ENCODE measurements at regions not wholly inside any gene's neighbourhood (a gene's known extent, or its start where the extent isn't known, plus 50 kb on each side); places are given as distances from the start of the nearest gene placed in this dataset.

DNA sequence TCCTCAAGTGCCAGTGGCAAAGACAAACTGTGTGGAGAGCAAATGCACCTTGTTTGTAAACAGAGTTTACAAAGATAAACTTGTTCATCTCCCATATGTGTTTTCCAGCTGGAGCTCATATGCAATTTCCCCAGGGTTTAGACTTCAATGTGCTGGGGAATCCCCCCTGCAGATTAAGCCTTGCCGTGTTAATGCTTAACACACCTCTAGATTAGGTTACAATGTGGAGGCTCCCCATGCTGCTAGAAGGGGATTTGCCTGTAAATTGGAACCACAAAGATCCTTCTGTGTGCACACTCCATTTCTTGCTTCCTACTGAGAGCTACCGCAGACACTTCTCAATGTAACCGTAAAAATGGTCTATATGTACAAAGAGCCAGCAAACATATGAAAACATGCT is 263.1 kb downstream of the TBX18 start:
- TF ChIP-seq, protein P1, sequence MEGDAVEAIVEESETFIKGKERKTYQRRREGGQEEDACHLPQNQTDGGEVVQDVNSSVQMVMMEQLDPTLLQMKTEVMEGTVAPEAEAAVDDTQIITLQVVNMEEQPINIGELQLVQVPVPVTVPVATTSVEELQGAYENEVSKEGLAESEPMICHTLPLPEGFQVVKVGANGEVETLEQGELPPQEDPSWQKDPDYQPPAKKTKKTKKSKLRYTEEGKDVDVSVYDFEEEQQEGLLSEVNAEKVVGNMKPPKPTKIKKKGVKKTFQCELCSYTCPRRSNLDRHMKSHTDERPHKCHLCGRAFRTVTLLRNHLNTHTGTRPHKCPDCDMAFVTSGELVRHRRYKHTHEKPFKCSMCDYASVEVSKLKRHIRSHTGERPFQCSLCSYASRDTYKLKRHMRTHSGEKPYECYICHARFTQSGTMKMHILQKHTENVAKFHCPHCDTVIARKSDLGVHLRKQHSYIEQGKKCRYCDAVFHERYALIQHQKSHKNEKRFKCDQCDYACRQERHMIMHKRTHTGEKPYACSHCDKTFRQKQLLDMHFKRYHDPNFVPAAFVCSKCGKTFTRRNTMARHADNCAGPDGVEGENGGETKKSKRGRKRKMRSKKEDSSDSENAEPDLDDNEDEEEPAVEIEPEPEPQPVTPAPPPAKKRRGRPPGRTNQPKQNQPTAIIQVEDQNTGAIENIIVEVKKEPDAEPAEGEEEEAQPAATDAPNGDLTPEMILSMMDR (IDR thresholded peaks at IDR 0.05): no peak
- TF ChIP-seq, protein P2, sequence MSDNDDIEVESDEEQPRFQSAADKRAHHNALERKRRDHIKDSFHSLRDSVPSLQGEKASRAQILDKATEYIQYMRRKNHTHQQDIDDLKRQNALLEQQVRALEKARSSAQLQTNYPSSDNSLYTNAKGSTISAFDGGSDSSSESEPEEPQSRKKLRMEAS (IDR thresholded peaks at IDR 0.05; ENCODE audit: low read depth): no peak
- TF ChIP-seq RFX5 (IDR thresholded peaks at IDR 0.05; ENCODE audit: low read length) (no peak), FOXJ3 (CRISPR knock-in tag; IDR thresholded peaks at IDR 0.05) (no peak), RCOR1 (IDR thresholded peaks at IDR 0.05; ENCODE audit: low read length) (no peak), TEAD4 (IDR thresholded peaks at IDR 0.05; ENCODE audit: borderline replicate concordance, insufficient read depth) (no peak), POLR2AphosphoS5 (IDR thresholded peaks at IDR 0.05; ENCODE audit: low read depth, low read length) (no peak), YY1 (IDR thresholded peaks at IDR 0.05; ENCODE audit: low read depth) (no peak), GATA2 (CRISPR knock-in tag; IDR thresholded peaks at IDR 0.05) (no peak)
- TF ChIP-seq, protein P3, sequence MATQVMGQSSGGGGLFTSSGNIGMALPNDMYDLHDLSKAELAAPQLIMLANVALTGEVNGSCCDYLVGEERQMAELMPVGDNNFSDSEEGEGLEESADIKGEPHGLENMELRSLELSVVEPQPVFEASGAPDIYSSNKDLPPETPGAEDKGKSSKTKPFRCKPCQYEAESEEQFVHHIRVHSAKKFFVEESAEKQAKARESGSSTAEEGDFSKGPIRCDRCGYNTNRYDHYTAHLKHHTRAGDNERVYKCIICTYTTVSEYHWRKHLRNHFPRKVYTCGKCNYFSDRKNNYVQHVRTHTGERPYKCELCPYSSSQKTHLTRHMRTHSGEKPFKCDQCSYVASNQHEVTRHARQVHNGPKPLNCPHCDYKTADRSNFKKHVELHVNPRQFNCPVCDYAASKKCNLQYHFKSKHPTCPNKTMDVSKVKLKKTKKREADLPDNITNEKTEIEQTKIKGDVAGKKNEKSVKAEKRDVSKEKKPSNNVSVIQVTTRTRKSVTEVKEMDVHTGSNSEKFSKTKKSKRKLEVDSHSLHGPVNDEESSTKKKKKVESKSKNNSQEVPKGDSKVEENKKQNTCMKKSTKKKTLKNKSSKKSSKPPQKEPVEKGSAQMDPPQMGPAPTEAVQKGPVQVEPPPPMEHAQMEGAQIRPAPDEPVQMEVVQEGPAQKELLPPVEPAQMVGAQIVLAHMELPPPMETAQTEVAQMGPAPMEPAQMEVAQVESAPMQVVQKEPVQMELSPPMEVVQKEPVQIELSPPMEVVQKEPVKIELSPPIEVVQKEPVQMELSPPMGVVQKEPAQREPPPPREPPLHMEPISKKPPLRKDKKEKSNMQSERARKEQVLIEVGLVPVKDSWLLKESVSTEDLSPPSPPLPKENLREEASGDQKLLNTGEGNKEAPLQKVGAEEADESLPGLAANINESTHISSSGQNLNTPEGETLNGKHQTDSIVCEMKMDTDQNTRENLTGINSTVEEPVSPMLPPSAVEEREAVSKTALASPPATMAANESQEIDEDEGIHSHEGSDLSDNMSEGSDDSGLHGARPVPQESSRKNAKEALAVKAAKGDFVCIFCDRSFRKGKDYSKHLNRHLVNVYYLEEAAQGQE (IDR thresholded peaks at IDR 0.05; ENCODE audit: low read depth, low read length): no peak
- TF ChIP-seq, protein P4, sequence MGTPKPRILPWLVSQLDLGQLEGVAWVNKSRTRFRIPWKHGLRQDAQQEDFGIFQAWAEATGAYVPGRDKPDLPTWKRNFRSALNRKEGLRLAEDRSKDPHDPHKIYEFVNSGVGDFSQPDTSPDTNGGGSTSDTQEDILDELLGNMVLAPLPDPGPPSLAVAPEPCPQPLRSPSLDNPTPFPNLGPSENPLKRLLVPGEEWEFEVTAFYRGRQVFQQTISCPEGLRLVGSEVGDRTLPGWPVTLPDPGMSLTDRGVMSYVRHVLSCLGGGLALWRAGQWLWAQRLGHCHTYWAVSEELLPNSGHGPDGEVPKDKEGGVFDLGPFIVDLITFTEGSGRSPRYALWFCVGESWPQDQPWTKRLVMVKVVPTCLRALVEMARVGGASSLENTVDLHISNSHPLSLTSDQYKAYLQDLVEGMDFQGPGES (IDR thresholded peaks at IDR 0.05; ENCODE audit: low read depth, low read length): no peak
